IMR-90 (cell line): ENCODE measurements at regions not wholly inside any gene's neighbourhood (a gene's known extent, or its start where the extent isn't known, plus 50 kb on each side); places are given as distances from the start of the nearest gene placed in this dataset.

Source experiments
- ATAC-seq: fragments of 200-7000 bp; cut with Tn5 transposase; 2 replicates; pipeline ENCODE4 v1.9.1; 2020; ENCODE audit warnings: low read depth, mild to moderate bottlenecking, moderate library complexity
- BruUV-seq: library from RNA; stranded (reverse); fragments of 400-500 nt; replicated peaks from 2 replicates; lab custom pipeline; 2021; lab: Mats Ljungman, UMichigan
- CTCF ChIA-PET: fragments of 300-600 bp; formaldehyde crosslinking; extraction: SDS; loops from one replicate; lab custom pipeline; 2021; ENCODE audit warnings: antibody characterized with exemption; lab: Yijun Ruan, JAX
- POLR2A ChIA-PET: fragments of 300-600 bp; sonication (Branson Sonifier 250); formaldehyde crosslinking; loops from one replicate; lab custom pipeline; 2022; ENCODE audit warnings: antibody characterized with exemption; ENCODE audit not compliant: unreplicated experiment; lab: Charles Lee
- DNase-seq: peaks from one replicate; pipeline ENCODE4 v3.0.0; 2013
- H2AFZ ChIP-seq: replicated peaks from 2 replicates; pipeline ENCODE3; 2013; ENCODE audit warnings: low read length, mild to moderate bottlenecking; ENCODE audit not compliant: poor library complexity
- H2AK5ac ChIP-seq: 2 replicates; pipeline ENCODE4 v1.6.1; 2013; ENCODE audit warnings: low read depth, low read length, inconsistent platforms
- H2AK9ac ChIP-seq: replicated peaks from 2 replicates; pipeline ENCODE3; 2013; ENCODE audit warnings: mild to moderate bottlenecking, low read depth, low read length, moderate library complexity; ENCODE audit not compliant: poor library complexity
- H2BK120ac ChIP-seq: 2 replicates; pipeline ENCODE4 v1.6.1; 2013; ENCODE audit warnings: low read depth, low read length, inconsistent platforms
- H2BK15ac ChIP-seq: 3 replicates; pipeline ENCODE4 v1.6.1; 2013; ENCODE audit warnings: low read depth, low read length, inconsistent platforms
- H2BK20ac ChIP-seq: 2 replicates; pipeline ENCODE4 v1.6.1; 2013; ENCODE audit warnings: low read depth, mild to moderate bottlenecking, inconsistent platforms, low read length, moderate library complexity
- H2BK5ac ChIP-seq: 2 replicates; pipeline ENCODE4 v1.6.1; 2013; ENCODE audit warnings: mild to moderate bottlenecking, low read depth, low read length, inconsistent platforms; ENCODE audit not compliant: poor library complexity, severe bottlenecking
- H3K14ac ChIP-seq: replicated peaks from 2 replicates; pipeline ENCODE4 v1.6.1; 2013; ENCODE audit warnings: low read depth, low read length, inconsistent platforms
- H3K18ac ChIP-seq: 2 replicates; pipeline ENCODE4 v1.6.1; 2013; ENCODE audit warnings: low read depth, low read length, control low read depth
- H3K23ac ChIP-seq: 2 replicates; pipeline ENCODE4 v1.6.1; 2013; ENCODE audit warnings: low read depth, low read length, inconsistent platforms
- H3K27ac ChIP-seq: 2 replicates; pipeline ENCODE4 v1.5.1; 2013; ENCODE audit warnings: mild to moderate bottlenecking, control low read depth, low read length; ENCODE audit not compliant: insufficient read depth
- H3K27me3 ChIP-seq: 2 replicates; pipeline ENCODE4 v1.6.1; 2013; ENCODE audit warnings: low read length; ENCODE audit not compliant: control insufficient read depth, insufficient read depth
- H3K36me3 ChIP-seq: 2 replicates; pipeline ENCODE4 v1.6.1; 2013; ENCODE audit warnings: low read length, mixed read lengths; ENCODE audit not compliant: control insufficient read depth, insufficient read depth
- H3K4ac ChIP-seq: 2 replicates; pipeline ENCODE4 v1.6.1; 2013; ENCODE audit warnings: low read depth, low read length, inconsistent platforms
- H3K4me1 ChIP-seq: 2 replicates; pipeline ENCODE4 v1.6.1; 2013; ENCODE audit warnings: low read length, mixed read lengths; ENCODE audit not compliant: control insufficient read depth, insufficient read depth
- H3K4me2 ChIP-seq: 2 replicates; pipeline ENCODE4 v1.6.1; 2013; ENCODE audit warnings: low read depth, mild to moderate bottlenecking, control low read depth, low read length, moderate library complexity
- H3K4me3 ChIP-seq: 2 replicates; pipeline ENCODE4 v1.5.1; 2013; ENCODE audit warnings: low read depth, mild to moderate bottlenecking, control low read depth, low read length, moderate library complexity; ENCODE audit not compliant: insufficient read depth
- H3K56ac ChIP-seq: 2 replicates; pipeline ENCODE4 v1.6.1; 2013; ENCODE audit warnings: low read length, inconsistent platforms; ENCODE audit not compliant: insufficient read depth; ENCODE audit errors: extremely low read depth
- H3K79me1 ChIP-seq, 2 experiments: 2 replicates each; pipeline ENCODE4 v1.6.1; 2013; ENCODE audit warnings: low read length in 2 of 2, inconsistent platforms in 1 of 2, low read depth in 1 of 2
- H3K9ac ChIP-seq: 2 replicates; pipeline ENCODE4 v1.6.1; 2013; ENCODE audit warnings: low read depth, low read length, control low read depth
- H3K9me1 ChIP-seq: 2 replicates; pipeline ENCODE4 v1.6.1; 2013; ENCODE audit warnings: low read length, inconsistent platforms; ENCODE audit not compliant: insufficient read depth
- H3K9me3 ChIP-seq: 2 replicates; pipeline ENCODE4 v1.6.1; 2013; ENCODE audit warnings: low read length; ENCODE audit not compliant: control insufficient read depth, insufficient read depth
- H4K20me1 ChIP-seq: 2 replicates; pipeline ENCODE4 v1.6.1; 2013; ENCODE audit warnings: low read length, inconsistent platforms; ENCODE audit not compliant: insufficient read depth
- H4K5ac ChIP-seq: 2 replicates; pipeline ENCODE4 v1.6.1; 2013; ENCODE audit warnings: mild to moderate bottlenecking, low read depth, low read length, control low read depth
- H4K8ac ChIP-seq, 2 experiments: 2 replicates each; pipeline ENCODE4 v1.6.1; 2013; ENCODE audit warnings: low read depth in 2 of 2, low read length in 2 of 2, control low read depth in 1 of 2, inconsistent platforms in 1 of 2
- H4K91ac ChIP-seq: 2 replicates; pipeline ENCODE4 v1.6.1; 2013; ENCODE audit warnings: low read depth, low read length, inconsistent platforms; ENCODE audit not compliant: insufficient read depth
- BHLHE40 ChIP-seq: fragments of 150-350 bp; IDR thresholded peaks from 2 replicates; pipeline ENCODE4 v1.6.1; 2016; ENCODE audit warnings: mild to moderate bottlenecking, low read depth, low read length
- CEBPB ChIP-seq: IDR thresholded peaks from 2 replicates; pipeline ENCODE4 v1.6.1; 2012; ENCODE audit warnings: low read depth, low read length, improper control_type of control experiment
- CTCF ChIP-seq: conservative IDR thresholded peaks from 2 replicates; pipeline ENCODE4 v1.5.1; 2012; ENCODE audit warnings: mild to moderate bottlenecking, low read depth, low read length, improper control_type of control experiment
- FOS ChIP-seq: fragments of 150-350 bp; IDR thresholded peaks from 2 replicates; pipeline ENCODE4 v1.6.1; 2016; ENCODE audit warnings: low read depth, low read length
- MAZ ChIP-seq: IDR thresholded peaks from 2 replicates; pipeline ENCODE4 v1.6.1; 2012; ENCODE audit warnings: low read depth, mild to moderate bottlenecking, low read length, improper control_type of control experiment, moderate library complexity, borderline replicate concordance
- MXI1 ChIP-seq: IDR thresholded peaks from 2 replicates; pipeline ENCODE4 v1.6.1; 2012; ENCODE audit warnings: low read depth, mild to moderate bottlenecking, low read length, moderate library complexity, borderline replicate concordance
- POLR2A ChIP-seq: IDR thresholded peaks from 2 replicates; pipeline ENCODE4 v1.6.1; 2012; ENCODE audit warnings: mild to moderate bottlenecking, low read depth, low read length
- RAD21 ChIP-seq: IDR thresholded peaks from 2 replicates; pipeline ENCODE4 v1.6.1; 2012; ENCODE audit warnings: low read length, improper control_type of control experiment
- RFX5 ChIP-seq: IDR thresholded peaks from 2 replicates; pipeline ENCODE4 v1.8.0; 2012; ENCODE audit warnings: low read depth, mild to moderate bottlenecking, low read length, moderate library complexity
- USF2 ChIP-seq: fragments of 150-350 bp; IDR thresholded peaks from 2 replicates; pipeline ENCODE4 v1.6.1; 2017; ENCODE audit warnings: mild to moderate bottlenecking, antibody characterized with exemption, low read length, low read depth
- WGBS, 2 experiments: methylation state at CpG; one replicate each; pipeline versions ENCODE4 v1.1.5 to v1.1.7; 2013; ENCODE audit warnings: missing lambda C conversion rate in 2 of 2; ENCODE audit not compliant: insufficient read length in 1 of 2; ENCODE audit errors: extremely low coverage in 2 of 2; 5-methylcytosine and 5-hydroxymethylcytosine counted together
- dilution Hi-C: fragments of 300-500 bp; cut with HindIII; formaldehyde crosslinking; loops from one replicate; pipeline ENCODE4 v1.14.3; 2018; ENCODE audit warnings: low sequenced_read_pairs; ENCODE audit not compliant: unreplicated experiment
- in situ Hi-C: fragments of 300-500 bp; cut with MboI; formaldehyde crosslinking; loops from 3 replicates; pipeline ENCODE4 v1.14.3; 2019; ENCODE audit warnings: low sequenced_read_pairs, inconsistent platforms, mixed read lengths
- intact Hi-C: fragments of 100-400 bp; cut with micrococcal nuclease; formaldehyde crosslinking; loops from 2 replicates; pipeline ENCODE4 v1.10.0; 2022

- Histone ChIP-seq H3K4ac (no peak overlapping the region), H3K79me1 (no peaks in the 10 kb centered on the region), H2BK120ac (no peak overlapping the region), H2AFZ (no peak overlapping the region), H2BK20ac (no peak overlapping the region), H3K4me3 (no peak overlapping the region), H2BK15ac (no peak overlapping the region), H2BK5ac (no peak overlapping the region), H3K23ac (no peak overlapping the region), H3K9me1 (no peaks in the 10 kb centered on the region), H3K56ac (no peak overlapping the region), H3K9ac (no peak overlapping the region), H3K27ac (no peak overlapping the region), H3K4me2 (no peak overlapping the region), H3K36me3 (no peaks in the 10 kb centered on the region), H3K9me3 (peaks cover 3% of the 10 kb centered on the region), H4K5ac (no peak overlapping the region), H4K8ac (no peak overlapping the region), H4K20me1 (no peaks in the 10 kb centered on the region), H3K18ac (no peak overlapping the region), H2AK5ac (no peak overlapping the region), H4K91ac (no peak overlapping the region), H3K27me3 (no peaks in the 10 kb centered on the region), H3K14ac (no peak overlapping the region), H2AK9ac (no peak overlapping the region), H3K4me1 (no peaks in the 10 kb centered on the region)
- no peak for DNase-seq
- no CpG with 5 or more reads among the region's 2 CpGs for WGBS, 2 experiments
- in situ Hi-C loops: no loop called here
- dilution Hi-C loops: no loop called here
- ATAC-seq: no peak
- TF ChIP-seq RAD21 (no peak), BHLHE40 (no peak), MAZ (no peak), RFX5 (no peak), CEBPB (no peak), POLR2A (no peak), USF2 (no peak), CTCF (no peak), MXI1 (no peak), FOS (no peak)
- CTCF ChIA-PET: no interaction called here
- no TSS peak for BruUV-seq
- intact Hi-C loops: no loop called here
- POLR2A ChIA-PET: no interaction called here
Observed at GRCh38 chr4:164138521-164138920, 615.4 kb upstream of the SMIM31 start.
